ENCODE measurements at regions not wholly inside any gene's neighbourhood (a gene's known extent, or its start where the extent isn't known, plus 50 kb on each side); places are given as distances from the start of the nearest gene placed in this dataset.

- DNase-seq = no peak
Observed at GRCh38 chr4:41859087-41859486, 76.1 kb upstream of the TMEM33 start.

- no peak for DNase-seq
Observed at GRCh38 chr4:41857226-41857641, 78.0 kb upstream of the TMEM33 start.

- DNase-seq = no peak
Observed at GRCh38 chr4:41856797-41857196, 78.4 kb upstream of the TMEM33 start.

GRCh38 chr4:41853973-41854372 is 81.3 kb upstream of the TMEM33 start:
- peak; percentile 59 for DNase-seq

GRCh38 chr4:41852229-41852628 is 83.0 kb upstream of the TMEM33 start:
- peak; percentile 84 for DNase-seq

GRCh38 chr4:41851621-41852020 is 83.6 kb upstream of the TMEM33 start:
- no peak for DNase-seq

GRCh38 chr4:41844327-41844726 is 90.9 kb upstream of the TMEM33 start:
- DNase-seq = no peak

GRCh38 chr4:41839916-41840854 is 91.7 kb upstream of the PHOX2B start:
- peak; percentile 42 for DNase-seq

- no peak for DNase-seq
Observed at GRCh38 chr4:41838590-41838989, 90.1 kb upstream of the PHOX2B start.

- no peak for DNase-seq
Observed at GRCh38 chr4:41835321-41835995, 86.9 kb upstream of the PHOX2B start.

- peak; percentile 24 for DNase-seq
Observed at GRCh38 chr4:41832961-41833360, 84.4 kb upstream of the PHOX2B start.

- DNase-seq = no peak
Observed at GRCh38 chr4:41822325-41822724, 73.8 kb upstream of the PHOX2B start.

- no peak for DNase-seq
Observed at GRCh38 chr4:41820473-41820872, 71.9 kb upstream of the PHOX2B start.

GRCh38 chr4:41819621-41820020 is 71.1 kb upstream of the PHOX2B start:
- no peak for DNase-seq

GRCh38 chr4:41815473-41815872 is 66.9 kb upstream of the PHOX2B start:
- DNase-seq = peak; percentile 29

- DNase-seq = no peak
Observed at GRCh38 chr4:41814565-41814964, 66.0 kb upstream of the PHOX2B start.

GRCh38 chr4:41806807-41807206 is 58.3 kb upstream of the PHOX2B start:
- DNase-seq = no peak

- DNase-seq = no peak
Observed at GRCh38 chr4:41802590-41802989, 54.1 kb upstream of the PHOX2B start.

- no peak for DNase-seq
Observed at GRCh38 chr4:41799126-41799525, 50.6 kb upstream of the PHOX2B start.

Measured in DMS53 (cell line).